ENCODE measurements at regions not wholly inside any gene's neighbourhood (a gene's known extent, or its start where the extent isn't known, plus 50 kb on each side); places are given as distances from the start of the nearest gene placed in this dataset.

- TF ChIP-seq CTCF (IDR thresholded peaks at IDR 0.05; ENCODE audit: insufficient read depth, low read length, poor library complexity, severe bottlenecking) (no peak), EZH2phosphoT487 (conservative IDR thresholded peaks at IDR 0.05; ENCODE audit: low read length) (no peak)
Observed at GRCh38 chr6:169920359-169921020, 169.1 kb downstream of the ERMARD start.

All from SU-DHL-6 (cell line).